HG03457 (cell line): ENCODE measurements at regions not wholly inside any gene's neighbourhood (a gene's known extent, or its start where the extent isn't known, plus 50 kb on each side); places are given as distances from the start of the nearest gene placed in this dataset.

Experiments
- ATAC-seq: cut with Tn5 transposase; IDR thresholded peaks from one replicate; pipeline ENCODE4 v1.9.1; 2021; ENCODE audit warnings: moderate number of reproducible peaks; ENCODE audit not compliant: unreplicated experiment

- no peak for ATAC-seq
These were observed 282.4 kb upstream of the THSD7B start for GRCh38 chr2:136482966-136483365.

- ATAC-seq, result no peak
These were observed 283.3 kb upstream of the THSD7B start for GRCh38 chr2:136482006-136482405.

DNA sequence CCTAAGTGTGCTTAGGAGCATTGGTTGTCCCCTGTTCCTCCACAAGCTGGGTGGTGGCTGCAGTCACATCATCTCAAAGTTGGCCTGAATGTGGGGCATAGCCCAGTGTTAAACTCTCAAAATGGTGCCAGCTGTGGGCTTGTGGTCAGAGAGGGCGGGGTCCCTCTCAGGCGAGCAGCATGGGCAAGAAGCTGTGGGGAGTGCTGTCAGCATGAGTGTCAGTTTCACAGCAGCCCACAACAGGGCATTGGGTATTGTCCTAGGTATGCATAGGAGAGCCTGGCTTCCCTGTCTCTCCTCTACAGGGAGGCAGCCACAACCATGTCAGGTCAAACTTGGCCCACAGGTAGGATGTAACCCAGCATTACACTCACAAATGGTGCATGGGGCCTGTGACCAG is 285.6 kb upstream of the THSD7B start:
- no peak for ATAC-seq

- ATAC-seq, result no peak
These were observed 296.5 kb upstream of the THSD7B start for GRCh38 chr2:136468799-136469369.

- no peak for ATAC-seq
These were observed 312.8 kb upstream of the THSD7B start for GRCh38 chr2:136452528-136452927.

DNA sequence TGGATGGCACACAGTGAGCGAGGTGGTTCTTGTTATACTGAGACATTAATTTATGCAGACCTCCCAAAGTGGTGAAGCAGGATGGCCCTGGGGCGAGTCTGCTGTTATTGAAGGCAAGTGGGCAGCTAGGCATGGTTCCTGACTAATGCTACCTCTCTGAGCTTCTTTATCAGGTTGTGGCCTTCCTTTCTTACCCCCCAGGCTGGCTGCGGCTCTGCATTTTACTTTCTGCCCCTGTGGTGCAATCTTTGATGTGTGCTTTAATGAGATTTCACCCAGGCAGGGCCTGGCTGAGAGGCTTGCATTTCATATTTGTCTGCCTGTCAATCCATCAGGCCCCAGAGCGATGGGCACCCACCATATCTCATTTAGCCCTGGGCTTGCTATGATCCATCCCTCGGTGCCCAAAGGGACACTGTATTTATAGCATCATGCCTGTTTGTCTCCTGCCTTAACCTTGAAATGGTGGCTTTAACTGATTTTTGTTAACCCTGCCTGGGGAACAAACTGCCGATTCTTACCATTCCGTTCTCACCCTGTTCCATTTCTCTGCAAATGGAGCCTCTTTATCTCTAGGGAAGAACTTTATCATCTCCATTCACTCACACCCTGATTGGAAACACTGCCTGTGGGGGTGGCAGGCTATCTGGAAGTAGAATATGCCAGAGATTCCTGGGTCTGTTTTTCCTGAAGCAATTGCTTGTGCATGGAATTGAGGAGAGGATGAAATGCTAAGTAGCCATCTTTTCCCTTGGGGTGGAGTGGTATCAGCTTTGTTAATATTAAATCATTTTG is 316.2 kb upstream of the THSD7B start:
- no peak for ATAC-seq

- ATAC-seq, result no peak
These were observed 316.9 kb upstream of the THSD7B start for GRCh38 chr2:136448432-136448831.

DNA sequence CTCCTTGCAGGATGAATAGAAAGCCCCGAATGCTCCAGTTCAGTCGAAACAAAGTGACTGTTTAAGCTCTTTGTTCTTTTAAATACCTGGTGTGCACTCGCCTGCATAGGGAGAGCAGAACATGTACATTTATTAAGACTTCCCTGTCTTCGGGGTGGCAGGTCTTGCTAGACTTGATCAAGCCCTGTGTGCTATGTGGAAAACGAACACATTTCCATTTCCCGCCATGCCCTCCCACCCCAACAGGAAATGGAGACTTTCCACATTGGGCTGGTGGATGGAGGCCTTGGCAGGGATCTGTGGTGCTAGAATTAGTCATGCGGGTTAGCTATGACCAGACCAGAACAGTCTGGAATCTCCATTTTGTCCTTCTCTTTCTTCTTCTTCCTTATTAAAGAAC is 321.0 kb upstream of the THSD7B start:
- ATAC-seq, result no peak

DNA sequence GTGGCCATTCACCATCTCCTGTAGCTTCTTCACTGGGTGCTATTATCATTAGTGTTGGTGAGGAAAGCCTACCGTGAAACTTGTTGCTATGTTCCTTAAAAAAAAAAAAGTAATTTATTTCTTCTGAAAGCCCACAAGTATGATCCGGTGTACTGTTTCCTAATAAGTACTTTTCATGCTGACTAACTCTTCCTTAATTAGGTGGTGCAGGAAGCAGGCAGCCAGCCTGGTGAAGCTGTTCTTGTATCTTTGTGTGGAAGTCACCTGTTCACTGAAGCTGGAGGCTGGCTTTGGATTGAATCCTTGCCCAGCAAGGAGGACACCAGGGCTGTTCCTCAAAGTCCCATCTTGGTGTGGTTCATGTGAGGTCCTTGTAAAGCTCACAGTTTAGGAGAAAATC is 321.7 kb upstream of the THSD7B start:
- ATAC-seq, result no peak

DNA sequence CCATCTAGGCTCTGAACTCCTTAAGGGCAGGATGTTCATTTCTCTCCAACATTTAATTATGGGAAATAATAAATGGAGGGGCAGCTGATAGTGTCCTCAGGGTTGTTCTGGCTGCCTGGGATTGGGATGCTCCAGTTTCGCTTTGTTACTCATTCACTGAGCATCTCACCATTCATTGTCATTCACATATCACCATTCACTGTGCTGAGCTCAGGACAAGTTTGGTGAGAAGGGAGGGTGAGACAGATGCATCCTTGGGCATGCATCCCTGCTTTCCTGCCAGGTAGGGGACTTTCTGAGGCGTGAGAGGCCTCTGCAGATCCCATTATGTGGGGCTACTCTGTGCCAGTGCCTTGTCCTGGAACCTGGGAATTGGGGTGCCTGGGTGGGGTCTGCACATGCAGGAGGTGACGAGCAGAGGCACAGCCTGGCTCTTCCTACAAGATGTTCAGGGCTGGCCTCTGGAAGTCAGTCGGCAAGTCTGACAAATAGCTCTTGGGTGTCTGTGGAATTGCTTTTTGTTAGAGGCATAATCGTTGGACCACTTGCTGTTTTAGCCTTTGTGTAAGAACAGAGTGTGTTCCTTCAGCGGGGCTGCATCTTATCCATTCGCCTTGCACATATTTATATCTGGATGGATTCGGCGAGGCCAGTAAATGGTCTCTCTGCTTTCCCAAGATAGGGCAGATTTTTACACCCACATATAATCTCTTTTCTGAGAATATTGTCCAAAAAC is 323.2 kb upstream of the THSD7B start:
- ATAC-seq, result no peak

- no peak for ATAC-seq
These were observed 321.2 kb upstream of the CXCR4 start for GRCh38 chr2:136439064-136439676.

DNA sequence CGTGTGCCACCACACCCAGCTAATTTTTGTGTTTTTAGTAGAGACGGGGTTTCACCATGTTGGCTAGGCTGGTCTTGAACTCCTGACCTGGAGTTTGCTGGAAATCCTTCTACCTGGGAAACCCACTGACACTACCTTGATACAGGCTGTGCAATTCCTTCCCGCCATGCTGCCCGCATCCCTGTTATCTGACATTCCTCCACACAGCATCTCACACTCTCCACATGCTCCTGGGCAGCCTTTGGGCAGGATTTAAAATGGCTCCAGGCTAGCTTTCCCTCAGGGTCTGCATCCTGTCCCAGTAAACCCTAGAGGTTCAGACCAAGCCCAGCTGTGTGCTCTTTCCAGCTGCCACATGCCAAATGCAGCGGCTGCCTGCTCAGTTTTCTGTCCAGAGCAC is 319.5 kb upstream of the CXCR4 start:
- ATAC-seq, result no peak

GRCh38 chr2:136436936-136437335 is 319.0 kb upstream of the CXCR4 start:
- no peak for ATAC-seq

DNA sequence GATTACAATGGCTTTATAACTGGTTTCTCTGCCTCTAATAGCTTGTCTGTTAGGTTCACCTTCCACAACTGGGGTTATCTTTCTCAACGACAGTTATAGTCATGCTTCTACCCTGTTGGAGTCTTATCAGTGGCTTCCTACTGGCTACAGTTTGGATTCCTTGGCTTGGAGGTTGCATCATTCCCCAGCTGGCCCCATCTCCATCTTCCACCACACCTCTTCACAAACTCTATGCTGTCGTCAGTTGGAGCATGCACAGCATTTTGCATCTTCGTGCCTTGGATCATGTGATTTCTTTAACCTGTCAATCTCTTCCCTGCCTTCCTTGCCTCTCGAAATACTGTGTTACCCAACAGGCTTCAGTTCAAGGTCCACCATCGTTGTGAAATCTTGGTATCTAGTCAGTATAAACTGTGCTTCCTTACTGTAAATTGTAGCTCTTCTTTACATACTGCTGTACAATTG is 316.3 kb upstream of the CXCR4 start:
- no peak for ATAC-seq

GRCh38 chr2:136433261-136433660 is 315.3 kb upstream of the CXCR4 start:
- ATAC-seq, result no peak

- no peak for ATAC-seq
These were observed 306.2 kb upstream of the CXCR4 start for GRCh38 chr2:136424112-136424511.

DNA sequence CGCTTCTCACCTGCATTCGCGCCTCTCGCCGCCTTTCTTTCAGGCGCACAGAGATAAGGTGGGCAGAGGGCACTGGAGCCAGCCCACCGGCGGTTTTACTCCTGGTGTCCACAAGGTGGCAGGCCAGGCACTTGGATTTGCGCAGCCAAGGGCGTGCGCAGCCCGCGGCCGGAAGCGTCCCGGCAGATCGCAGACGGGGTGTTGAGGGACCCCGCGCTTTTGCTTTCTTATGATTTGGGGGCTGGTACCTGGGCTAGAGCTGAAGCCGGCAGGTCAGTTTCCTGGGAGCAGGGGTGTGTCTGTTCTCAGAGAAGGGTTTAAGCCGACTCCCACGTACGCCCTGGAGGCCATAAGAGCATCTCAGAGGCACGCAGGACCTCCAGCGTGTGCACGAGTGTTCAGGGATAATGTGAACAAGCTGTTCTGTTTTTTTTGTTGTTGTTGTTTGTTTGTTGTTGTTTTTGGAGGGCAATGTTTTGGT is 305.6 kb upstream of the CXCR4 start:
- ATAC-seq, result peak; percentile 99

DNA sequence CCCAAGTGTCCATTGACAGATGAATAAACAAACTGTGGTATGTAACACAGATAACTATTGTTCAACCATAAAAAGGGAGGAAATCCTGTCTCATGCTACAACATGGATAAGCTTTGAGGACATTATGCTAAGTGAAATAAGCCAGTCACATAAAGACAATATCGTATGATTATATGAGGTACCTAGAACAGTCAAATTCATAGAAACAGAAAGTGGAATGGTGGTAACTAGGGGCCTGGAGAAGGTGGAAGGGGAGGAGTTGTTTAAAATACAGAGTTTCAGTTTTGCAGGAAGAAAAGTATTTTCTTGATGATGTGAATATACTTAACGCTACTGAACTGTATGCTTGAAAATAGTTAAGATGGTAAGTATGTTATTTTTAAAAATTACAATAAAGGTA is 304.6 kb upstream of the CXCR4 start:
- ATAC-seq, result no peak

DNA sequence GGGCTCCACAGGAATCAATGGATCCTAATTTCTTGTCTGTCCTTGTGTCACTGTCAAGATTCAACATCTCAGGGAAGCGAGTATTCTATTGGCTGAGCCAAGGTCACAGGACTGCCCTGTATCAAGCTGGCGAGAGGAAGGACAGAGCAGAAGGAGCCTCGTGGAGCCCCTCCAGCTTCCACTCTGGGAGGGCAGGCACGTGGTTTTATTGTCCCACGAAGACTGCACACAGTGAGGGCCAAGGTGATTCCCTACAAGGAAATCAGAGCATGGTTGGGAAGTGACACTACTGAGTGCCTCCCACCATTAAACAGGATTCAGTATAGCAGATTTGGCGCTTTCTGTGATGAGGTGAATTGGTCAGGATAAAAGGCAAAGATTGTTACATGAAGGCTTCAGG is 302.4 kb upstream of the CXCR4 start:
- ATAC-seq, result no peak

DNA sequence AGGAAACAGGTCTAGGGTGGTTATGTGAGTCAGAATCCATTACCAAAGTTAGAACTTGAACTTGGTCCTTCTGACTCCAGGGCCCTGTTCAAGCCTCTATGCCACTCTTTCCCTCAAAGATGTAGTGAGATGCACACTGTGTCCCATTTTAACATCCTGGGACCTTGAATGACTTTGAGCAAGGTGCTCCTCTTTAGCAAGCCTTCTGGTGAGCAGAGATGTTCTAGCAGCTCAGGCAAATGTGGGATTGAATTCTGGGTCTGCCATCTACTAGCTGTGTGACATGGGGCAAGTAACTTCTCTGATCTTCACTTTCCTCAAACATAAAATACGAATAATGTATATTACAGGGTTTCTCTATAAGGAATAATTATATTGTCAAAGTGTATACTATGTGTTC is 294.0 kb upstream of the CXCR4 start:
- no peak for ATAC-seq

DNA sequence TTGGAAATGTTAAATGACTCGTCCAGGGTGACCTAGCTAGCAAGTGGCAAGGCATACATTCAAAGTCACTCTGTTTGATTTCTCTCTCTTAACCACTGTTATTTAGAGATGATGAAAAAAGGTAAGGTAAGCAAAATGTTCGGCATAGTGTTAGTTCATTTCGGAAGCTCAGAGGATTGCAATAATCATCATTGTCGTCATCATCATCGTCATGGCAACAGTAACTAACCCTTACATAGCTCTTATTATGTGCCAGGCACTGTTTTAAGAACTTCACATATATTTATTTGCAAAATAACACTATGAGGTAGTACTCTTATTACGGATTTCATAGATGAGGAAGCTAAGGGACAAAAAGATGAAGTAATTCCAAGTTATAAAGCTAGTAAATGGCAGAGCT is 292.7 kb upstream of the CXCR4 start:
- ATAC-seq, result no peak
